ENCODE measurements at regions not wholly inside any gene's neighbourhood (a gene's known extent, or its start where the extent isn't known, plus 50 kb on each side); places are given as distances from the start of the nearest gene placed in this dataset.

DNA sequence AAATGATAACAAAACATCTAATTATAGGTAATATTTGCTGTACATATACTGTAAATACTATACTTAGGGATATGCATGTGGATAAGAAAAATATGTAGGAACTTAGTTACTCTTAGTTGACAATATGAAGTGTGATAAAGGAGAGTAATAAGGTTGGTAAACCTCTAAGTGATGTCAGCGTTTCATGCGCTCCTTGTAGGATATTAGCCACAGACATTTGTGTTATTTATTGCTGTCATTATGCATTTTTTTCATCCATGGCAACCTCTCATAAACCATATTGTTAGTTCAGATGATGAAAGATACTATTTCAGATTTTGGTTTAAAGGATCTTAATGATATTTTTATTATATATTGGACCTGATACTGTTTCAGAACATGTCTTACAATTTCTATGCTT, 298.1 kb upstream of the PITX2 start:
- Histone ChIP-seq H3K4me1 (no peaks in the 10 kb centered on the region), H3K9me3 (no peaks in the 10 kb centered on the region), H3K36me3 (no peaks in the 10 kb centered on the region), H3K27me3 (no peaks in the 10 kb centered on the region), H3K27ac (no peak overlapping the region), H3K4me3 (no peak overlapping the region)
- TF ChIP-seq, protein P1, sequence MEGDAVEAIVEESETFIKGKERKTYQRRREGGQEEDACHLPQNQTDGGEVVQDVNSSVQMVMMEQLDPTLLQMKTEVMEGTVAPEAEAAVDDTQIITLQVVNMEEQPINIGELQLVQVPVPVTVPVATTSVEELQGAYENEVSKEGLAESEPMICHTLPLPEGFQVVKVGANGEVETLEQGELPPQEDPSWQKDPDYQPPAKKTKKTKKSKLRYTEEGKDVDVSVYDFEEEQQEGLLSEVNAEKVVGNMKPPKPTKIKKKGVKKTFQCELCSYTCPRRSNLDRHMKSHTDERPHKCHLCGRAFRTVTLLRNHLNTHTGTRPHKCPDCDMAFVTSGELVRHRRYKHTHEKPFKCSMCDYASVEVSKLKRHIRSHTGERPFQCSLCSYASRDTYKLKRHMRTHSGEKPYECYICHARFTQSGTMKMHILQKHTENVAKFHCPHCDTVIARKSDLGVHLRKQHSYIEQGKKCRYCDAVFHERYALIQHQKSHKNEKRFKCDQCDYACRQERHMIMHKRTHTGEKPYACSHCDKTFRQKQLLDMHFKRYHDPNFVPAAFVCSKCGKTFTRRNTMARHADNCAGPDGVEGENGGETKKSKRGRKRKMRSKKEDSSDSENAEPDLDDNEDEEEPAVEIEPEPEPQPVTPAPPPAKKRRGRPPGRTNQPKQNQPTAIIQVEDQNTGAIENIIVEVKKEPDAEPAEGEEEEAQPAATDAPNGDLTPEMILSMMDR (IDR thresholded peaks at IDR 0.05): no peak
- no peak for TF ChIP-seq POLR2A (IDR thresholded peaks at IDR 0.05)
- WGBS (ENCODE audit: insufficient coverage, low coverage, low lambda C conversion rate, missing lambda C conversion rate): 65% methylated on average over 2 of the region's 2 CpGs
- intact Hi-C loops (cut with DNase I): no loop called here
- DNase-seq: no peak
- ATAC-seq: no peak

DNA sequence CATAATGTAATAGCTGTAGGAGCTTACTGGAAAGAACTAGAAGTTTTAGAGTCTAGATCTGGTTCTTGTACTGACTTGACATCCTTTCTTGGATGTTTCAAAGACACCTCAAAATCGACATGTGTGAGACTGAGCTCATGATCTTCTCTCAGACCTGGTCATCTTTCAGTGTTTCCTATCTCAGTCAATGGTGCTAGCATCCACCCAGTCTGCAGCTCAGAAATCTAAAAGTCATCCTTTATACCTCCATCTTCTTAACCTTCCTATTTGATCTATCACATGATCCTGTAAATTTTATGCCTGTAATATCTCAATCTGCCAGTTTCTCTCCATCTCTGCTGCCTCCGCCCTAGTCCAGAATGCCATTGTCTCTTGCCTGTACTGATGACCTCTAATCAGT, 301.9 kb upstream of the PITX2 start:
- Histone ChIP-seq H3K27ac (no peak overlapping the region), H3K9me3 (no peaks in the 10 kb centered on the region), H3K4me3 (no peak overlapping the region), H3K4me1 (no peaks in the 10 kb centered on the region), H3K36me3 (no peaks in the 10 kb centered on the region), H3K27me3 (no peaks in the 10 kb centered on the region)
- TF ChIP-seq, protein P1 (IDR thresholded peaks at IDR 0.05): no peak
- no peak for TF ChIP-seq POLR2A (IDR thresholded peaks at IDR 0.05)
- ATAC-seq: no peak
- WGBS (ENCODE audit: insufficient coverage, low coverage, low lambda C conversion rate, missing lambda C conversion rate): 64% methylated on average over 2 of the region's 2 CpGs
- no peak for DNase-seq
- intact Hi-C loops (cut with DNase I): no loop called here

- TF ChIP-seq POLR2A (IDR thresholded peaks at IDR 0.05): no peak
- TF ChIP-seq, protein P1 (IDR thresholded peaks at IDR 0.05): no peak
- DNase-seq (no peak), ATAC-seq (no peak)
- Histone ChIP-seq H3K9me3 (no peaks in the 10 kb centered on the region), H3K27me3 (no peaks in the 10 kb centered on the region), H3K27ac (no peak overlapping the region), H3K4me3 (no peak overlapping the region), H3K36me3 (no peaks in the 10 kb centered on the region), H3K4me1 (no peaks in the 10 kb centered on the region)
- 21% methylated on average over 3 of the region's 3 CpGs for WGBS (ENCODE audit: insufficient coverage, low coverage, low lambda C conversion rate, missing lambda C conversion rate)
- intact Hi-C loops (cut with DNase I): no loop called here
These were observed 304.0 kb upstream of the PITX2 start for GRCh38 chr4:110926841-110927400.

- ATAC-seq (no peak), DNase-seq (no peak)
- Histone ChIP-seq H3K27me3 (no peaks in the 10 kb centered on the region), H3K9me3 (no peaks in the 10 kb centered on the region), H3K36me3 (no peaks in the 10 kb centered on the region), H3K27ac (no peak overlapping the region), H3K4me3 (no peak overlapping the region), H3K4me1 (no peaks in the 10 kb centered on the region)
- 40% methylated on average over 3 of the region's 3 CpGs for WGBS (ENCODE audit: insufficient coverage, low coverage, low lambda C conversion rate, missing lambda C conversion rate)
- intact Hi-C loops (cut with DNase I): no loop called here
- no peak for TF ChIP-seq POLR2A (IDR thresholded peaks at IDR 0.05)
- TF ChIP-seq, protein P1 (IDR thresholded peaks at IDR 0.05): no peak
These were observed 310.5 kb upstream of the PITX2 start for GRCh38 chr4:110933341-110933740.

- intact Hi-C loops (cut with DNase I): no loop called here
- no peaks in the 10 kb centered on the region for H3K27me3 ChIP-seq
- DNase-seq (no peak), ATAC-seq (no peak)
- H3K4me3 ChIP-seq: no peak overlapping the region
- no peaks in the 10 kb centered on the region for H3K36me3 ChIP-seq
- TF ChIP-seq, protein P1 (IDR thresholded peaks at IDR 0.05): no peak
- no peak for TF ChIP-seq POLR2A (IDR thresholded peaks at IDR 0.05)
- no peaks in the 10 kb centered on the region for H3K9me3 ChIP-seq
- WGBS (ENCODE audit: insufficient coverage, low coverage, low lambda C conversion rate, missing lambda C conversion rate): 59% methylated on average over 3 of the region's 3 CpGs
- no peak overlapping the region for H3K27ac ChIP-seq
- no peaks in the 10 kb centered on the region for H3K4me1 ChIP-seq
These were observed 321.6 kb upstream of the PITX2 start for GRCh38 chr4:110944501-110944900.

All from right lobe of liver (tissue), 6 donors.